Urothelium cell line (cell line): ENCODE measurements at regions not wholly inside any gene's neighbourhood (a gene's known extent, or its start where the extent isn't known, plus 50 kb on each side); places are given as distances from the start of the nearest gene placed in this dataset.

Experiments used
- DNase-seq: peaks from one replicate; pipeline ENCODE4 v3.0.0; 2011; ENCODE audit warnings: low spot score, mixed read lengths
- FAIRE-seq: peaks from 2 replicates; lab custom pipeline; 2011; peaks lifted over from hg19 to GRCh38; lab: Jason Lieb, UNC

DNA sequence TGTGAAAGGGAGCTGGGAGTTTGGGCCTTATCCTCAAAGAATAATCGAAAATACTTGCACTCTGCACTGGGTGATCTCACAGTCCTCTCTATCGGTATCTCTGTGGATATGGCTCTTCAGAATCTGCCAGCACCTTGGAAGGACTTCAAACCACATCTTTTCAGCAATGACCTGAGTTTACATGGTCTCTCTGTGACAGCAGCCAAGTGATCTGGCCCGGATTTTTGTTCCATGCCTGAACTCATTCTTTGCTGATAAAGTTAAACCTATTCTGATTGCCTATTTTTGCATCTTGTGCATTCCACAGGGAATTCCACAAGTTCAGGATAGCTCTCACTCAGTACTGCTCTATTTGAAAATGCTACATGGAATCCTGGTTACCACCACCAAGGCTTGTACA, 98.9 kb downstream of the HDGFL1 start:
- FAIRE-seq (no peak), DNase-seq (no peak)

DNA sequence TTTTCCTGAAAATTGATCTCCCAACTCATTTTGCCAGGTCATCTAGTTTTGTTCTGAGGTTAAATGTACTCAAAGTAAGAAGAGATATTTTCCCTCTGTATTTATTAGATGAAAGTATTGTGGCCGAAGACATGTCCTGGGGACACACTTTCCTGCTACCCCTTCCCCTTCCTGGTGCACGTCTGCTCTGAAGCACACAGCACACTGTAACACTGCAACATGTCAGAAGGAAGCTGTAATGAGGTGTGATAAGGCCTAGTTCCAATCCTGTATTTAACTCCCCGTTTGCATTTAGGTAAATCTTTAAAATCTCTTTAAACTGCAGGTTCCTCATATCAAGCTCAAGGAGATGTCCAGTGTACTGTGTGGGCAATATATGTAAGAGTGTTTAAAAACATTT, 99.4 kb downstream of the HDGFL1 start:
- DNase-seq (no peak), FAIRE-seq (no peak)

DNA sequence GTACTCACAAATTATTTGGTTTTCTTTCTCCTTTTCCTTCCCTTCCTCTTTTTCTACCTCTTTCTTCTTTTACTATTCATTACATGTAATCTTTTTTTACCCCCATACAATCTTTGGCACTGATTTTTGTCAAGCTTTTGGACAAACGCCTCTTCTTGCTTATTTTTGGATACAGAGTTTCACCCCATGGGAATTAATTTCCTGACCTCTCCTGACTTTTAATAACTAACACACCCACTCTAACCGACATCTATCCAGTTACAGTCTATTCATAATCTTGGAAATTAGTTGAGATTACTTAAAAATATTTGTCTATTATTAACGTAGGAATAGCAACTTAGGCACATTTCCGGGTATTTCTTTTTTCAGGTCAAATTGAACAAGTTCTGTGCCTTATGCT, 101.2 kb downstream of the HDGFL1 start:
- no peak for FAIRE-seq
- no peak for DNase-seq

DNA sequence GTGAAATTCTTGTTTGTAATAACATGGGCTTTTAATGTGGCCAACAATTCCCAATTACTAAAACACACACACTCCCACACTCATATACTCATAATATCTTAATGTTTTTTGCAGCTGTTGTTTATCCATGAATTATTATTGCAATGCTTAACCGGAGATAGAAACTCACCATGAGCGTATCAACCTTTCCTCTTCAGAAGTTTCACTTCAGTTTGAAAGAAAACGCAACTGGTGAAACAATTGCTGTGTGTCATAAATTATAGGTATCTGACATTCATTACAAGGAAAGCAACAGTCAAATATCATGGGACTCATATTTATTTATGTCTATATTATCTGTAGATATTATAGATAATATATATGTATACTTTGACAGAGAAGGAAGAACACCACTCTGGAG, 104.1 kb downstream of the HDGFL1 start:
- DNase-seq = no peak
- FAIRE-seq = no peak

DNA sequence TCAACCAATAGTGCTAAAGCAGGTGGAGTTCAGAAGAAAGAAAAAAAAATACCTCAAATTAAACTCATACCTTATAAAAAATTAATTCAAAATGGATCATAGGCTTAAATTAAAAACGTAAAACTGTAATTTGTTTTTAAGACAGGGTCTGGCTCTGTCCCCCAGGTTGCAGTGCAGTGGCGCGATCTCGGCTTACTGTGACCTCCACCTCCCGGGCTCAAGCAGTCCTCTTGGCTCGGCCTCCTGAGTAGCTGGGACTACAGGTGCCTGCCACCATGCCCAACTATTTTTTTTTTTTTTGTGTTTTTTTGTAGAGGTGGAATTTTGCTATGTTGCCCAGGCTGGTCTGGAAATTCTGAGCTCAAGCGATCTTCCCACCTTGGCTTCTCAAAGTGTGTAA, 111.6 kb downstream of the HDGFL1 start:
- FAIRE-seq = no peak
- no peak for DNase-seq

DNA sequence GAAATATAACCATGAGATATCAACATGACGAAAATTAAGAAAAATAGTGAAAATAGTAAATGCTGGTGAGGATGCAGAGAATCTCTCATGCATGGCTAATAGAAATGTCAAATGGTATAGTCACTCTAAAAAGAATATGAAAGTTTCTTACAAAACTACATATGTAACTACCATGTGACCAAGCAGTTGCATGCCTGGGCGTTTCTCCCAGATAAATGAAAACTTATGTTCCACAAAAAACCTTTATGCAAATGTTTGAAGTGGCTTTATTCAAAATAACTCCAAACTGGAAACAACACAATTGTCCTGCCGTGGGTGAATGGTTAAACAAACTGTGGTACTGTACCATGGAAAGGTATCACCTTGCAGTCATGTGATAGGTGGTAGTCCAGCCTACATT, 112.4 kb downstream of the HDGFL1 start:
- FAIRE-seq = no peak
- DNase-seq = no peak

DNA sequence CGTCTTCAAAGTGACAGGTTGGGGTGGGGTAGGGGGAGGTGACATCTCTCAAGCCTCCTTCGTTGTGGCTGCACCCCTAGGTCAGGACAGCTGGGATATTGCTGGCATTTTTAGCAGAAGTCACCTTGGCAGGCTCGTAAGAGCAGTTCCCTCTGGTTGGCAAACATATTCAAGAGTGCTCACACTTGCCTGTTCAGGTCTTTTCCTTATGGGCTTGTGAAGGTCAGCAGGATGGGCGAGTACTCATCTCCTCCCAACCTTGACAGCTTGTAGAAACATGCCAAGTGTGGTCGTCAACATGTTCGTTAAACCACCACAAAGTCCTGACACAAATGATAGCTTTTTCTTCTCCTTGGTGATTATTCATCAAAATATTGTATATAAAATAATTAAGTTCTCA, 113.6 kb downstream of the HDGFL1 start:
- no peak for FAIRE-seq

DNA sequence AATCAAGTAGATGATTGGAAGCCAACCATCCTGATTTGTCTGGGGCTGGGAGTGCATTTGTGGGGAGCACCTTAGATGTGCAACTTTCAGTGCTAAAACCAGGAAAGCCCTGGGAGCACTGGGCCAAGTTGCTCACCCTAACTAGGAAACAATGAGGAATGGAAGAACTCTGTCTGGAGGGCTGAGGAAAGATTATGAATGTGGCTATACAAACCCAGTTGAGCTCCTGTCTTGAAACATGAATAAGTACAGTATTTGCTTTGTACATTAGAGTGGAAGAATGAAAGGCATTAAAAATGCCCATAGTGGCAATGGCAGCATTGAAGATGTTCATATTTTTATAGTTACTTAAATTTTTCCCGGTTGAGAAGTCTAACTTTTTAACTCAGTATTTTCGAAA, 121.1 kb downstream of the HDGFL1 start:
- no peak for DNase-seq
- FAIRE-seq = no peak

More for the DNA sequence above, 113.6 kb downstream of the HDGFL1 start:
- no peak for DNase-seq

DNA sequence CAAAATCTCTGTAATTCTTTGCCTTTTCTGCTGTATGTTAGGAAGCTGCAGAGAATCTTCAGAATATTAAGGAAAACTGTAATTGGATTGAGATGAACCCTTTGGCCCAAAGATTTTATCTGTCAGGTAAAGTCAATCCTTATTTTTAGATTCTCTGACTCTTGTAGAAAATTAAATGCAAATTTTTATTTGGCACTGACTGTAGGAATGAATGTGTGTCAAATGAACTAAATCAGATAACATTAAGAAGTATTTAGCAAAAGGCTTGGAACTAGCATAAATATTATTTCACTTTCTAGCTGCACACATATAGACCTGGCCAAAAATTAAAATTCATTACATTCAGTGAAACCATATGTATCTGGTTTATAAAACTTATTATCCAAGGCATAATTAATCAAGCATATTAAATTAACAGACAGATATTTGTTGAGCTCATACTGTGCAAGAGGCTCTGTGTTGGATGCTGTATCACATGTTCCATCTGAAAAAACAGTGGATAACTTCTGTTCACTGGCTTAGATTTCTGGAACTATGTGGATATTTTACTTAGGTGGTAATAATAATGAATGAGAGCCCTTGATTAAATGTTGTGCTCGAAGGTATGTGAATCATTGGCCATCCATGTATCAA, 124.8 kb downstream of the HDGFL1 start:
- DNase-seq (no peak), FAIRE-seq (no peak)

DNA sequence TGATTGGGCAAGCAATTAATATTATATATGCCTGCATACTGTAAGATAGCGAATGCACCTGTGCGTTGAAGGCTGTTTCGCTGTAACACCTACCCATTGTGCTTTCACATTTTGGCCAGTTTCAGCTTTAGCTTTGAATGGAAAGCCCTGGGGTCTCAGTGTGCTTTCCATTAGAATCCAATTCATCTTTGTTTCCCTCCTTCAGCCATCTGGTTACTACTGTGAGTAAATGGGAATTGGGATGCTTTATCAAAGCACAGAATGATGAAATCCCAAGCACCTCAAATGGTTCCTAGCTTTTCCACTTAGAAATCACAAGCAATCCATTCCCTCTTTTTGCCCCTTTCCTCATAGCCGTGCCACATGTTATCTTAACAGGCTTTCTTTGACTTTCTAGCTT, 127.1 kb downstream of the HDGFL1 start:
- no peak for FAIRE-seq
- no peak for DNase-seq

DNA sequence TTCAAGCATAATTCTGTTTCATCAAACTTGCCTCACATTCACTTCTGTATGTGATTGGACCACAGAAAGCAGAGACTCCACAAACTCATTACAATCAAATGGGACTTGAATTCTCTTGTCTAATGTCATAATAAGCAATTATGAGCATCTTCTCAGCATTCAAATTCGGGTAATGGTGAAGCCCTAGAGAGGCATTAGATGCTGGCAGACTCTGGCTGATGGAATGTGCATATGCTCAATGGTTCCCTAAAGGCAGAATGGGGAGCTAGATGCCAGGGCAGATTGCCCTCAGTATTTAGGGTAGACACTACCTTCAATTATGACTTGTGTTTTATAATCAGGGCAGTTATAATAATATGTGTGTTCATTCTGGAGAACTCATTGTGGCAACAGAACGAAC, 127.9 kb downstream of the HDGFL1 start:
- FAIRE-seq = no peak

DNA sequence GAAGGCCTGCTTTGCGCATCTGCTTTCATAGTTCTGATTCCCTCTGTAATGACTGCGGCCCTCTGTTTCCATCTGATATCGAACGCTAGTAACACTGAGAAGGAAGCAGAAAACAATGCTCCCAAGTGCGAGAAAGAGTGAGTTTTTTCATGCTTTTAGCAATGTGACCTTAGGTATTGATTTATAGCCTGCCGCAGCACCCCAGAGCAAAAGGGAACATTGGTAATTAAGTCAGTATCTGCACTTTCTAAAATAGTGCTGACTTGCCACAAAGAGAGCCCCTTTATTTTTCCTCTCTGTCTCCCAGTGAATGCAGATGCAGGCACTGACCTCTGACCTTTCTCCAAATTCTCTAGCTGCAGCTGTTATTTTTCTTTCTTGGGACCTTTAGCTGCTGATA, 129.8 kb downstream of the HDGFL1 start:
- DNase-seq (no peak), FAIRE-seq (no peak)

More for the DNA sequence above, 127.9 kb downstream of the HDGFL1 start:
- no peak for DNase-seq

DNA sequence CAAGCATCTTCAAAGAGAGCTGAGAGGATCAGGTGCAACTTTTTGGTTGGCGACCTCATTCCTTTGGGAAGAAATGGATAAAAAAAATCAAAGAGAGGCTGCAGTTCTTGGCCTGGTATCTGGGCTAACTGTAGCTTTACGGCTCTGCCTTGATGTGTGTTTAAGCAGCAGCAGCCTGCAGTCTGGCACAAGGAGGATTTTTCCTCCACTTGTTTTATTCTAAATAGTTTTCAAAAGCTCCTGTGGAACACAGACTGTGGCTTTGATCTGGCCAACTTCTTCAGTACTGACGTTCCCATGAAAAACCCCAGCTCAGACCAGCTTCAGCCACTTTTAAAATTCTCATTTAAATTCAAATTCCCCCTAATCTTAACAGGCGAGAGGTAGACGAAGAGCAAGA, 137.3 kb downstream of the HDGFL1 start:
- DNase-seq = no peak
- no peak for FAIRE-seq

DNA sequence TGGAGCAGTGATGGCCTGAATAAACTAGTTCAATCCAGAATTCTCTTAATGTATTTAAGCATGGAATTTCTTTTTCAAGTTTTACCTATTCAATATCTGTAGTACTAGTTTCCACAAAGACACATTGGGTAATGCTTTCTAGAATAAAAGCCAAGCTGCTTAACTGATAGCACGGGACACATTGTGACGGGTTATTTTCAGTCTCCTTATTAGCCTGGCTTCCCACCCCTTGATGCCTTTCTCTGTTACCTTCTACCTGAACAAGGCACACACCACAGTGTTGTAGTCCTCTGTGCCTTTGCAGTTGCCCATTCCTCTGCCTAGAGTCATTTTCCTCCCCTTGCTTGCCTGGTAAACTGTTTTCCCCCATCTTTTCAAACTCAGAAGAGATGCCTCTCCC, 139.1 kb downstream of the HDGFL1 start:
- no peak for FAIRE-seq

DNA sequence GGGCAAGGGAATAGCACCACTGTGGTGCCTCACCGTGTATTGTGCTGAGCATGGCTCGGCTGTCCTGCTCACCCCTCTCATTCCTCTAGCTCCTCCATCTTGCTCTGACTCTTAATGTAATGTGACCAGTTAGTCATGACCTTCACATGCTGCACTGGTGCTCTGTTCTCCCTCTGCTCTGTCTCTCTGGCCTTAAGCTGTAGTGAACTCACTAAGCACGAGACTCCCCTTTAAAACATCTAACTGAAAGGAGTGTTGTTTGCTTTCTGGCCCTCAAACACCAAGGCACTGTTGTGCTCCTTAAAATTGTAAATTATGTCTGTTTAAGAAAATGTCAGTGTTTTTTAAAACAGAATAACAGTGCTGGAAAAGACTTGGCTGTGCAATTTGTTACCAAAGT, 140.4 kb downstream of the HDGFL1 start:
- FAIRE-seq (no peak), DNase-seq (no peak)

More for the DNA sequence above, 139.1 kb downstream of the HDGFL1 start:
- DNase-seq = no peak

DNA sequence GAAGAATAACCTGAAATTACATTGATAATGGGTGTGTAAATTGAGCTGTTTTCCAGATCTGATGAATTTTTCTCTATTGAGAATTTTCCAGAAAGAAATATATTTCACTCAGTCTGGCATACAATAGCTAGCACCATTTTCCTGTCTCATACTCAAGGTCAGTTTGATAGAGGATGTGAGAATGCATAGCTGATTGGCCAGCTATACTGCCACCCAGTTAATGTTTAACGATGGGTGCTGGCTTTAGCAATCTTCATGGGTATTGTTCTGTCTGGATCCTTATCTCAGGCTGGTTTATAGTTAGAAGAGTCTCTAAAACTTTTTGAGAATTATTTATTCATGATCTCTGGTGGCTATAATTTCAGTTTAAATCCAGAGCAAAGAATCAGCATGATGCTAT, 147.4 kb downstream of the HDGFL1 start:
- FAIRE-seq = no peak
- no peak for DNase-seq

DNA sequence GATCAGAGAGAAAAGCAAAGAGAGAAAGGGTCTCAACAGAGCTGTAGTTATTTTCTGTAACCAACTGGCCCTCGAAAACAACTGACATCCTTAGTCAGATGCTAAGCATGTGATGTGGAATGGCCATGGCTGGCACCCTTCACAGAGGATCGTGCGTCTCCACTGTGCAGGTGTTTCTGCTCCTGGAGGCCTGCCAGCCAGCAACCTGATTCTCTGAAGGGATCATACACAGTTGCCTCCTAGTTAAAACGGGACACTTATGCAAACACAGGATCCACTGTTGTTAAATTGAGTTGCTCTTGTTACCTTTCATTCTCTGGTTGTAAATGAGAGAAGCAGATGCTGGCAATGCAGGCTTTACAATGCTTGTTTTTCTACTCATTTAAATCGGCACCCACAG, 148.5 kb downstream of the HDGFL1 start:
- DNase-seq (no peak), FAIRE-seq (no peak)

DNA sequence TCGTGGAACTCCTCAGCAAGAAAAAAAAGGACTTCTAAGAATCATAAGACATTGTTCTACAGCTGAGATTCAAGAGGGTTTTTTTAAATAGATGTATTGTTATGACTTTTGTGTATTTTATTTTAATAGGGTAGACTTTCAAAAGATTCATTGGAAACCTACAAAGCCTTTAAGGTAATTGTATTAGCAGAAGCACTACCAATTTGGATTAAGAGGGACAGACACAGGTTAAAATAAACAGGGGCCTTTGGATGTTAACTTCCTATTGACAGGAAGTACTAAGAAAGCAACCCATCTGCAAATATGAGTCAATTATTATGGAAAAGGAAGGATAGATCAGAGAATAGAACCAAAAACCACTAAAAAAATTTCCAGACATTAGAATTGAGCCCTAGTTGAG, 153.5 kb downstream of the HDGFL1 start:
- FAIRE-seq = no peak
- no peak for DNase-seq

DNA sequence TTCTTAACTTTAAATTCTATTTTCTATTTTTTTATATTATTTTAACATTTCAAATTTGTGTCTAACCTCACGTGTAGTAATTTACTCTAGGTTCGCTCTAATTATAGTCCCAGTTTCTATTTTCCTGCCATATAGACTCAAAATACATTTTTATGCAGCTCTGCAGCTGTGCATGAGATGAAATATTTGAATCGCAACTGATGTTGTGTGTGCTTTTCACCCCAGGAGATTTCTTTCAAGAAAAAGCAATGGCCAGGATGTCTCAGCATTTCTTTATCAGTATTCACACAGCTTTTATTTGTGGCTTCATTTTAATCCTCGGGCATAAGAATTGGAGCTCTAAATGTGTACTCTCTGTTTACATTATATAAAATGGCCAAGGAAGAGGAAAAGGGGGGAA, 157.6 kb downstream of the HDGFL1 start:
- DNase-seq (no peak), FAIRE-seq (no peak)

DNA sequence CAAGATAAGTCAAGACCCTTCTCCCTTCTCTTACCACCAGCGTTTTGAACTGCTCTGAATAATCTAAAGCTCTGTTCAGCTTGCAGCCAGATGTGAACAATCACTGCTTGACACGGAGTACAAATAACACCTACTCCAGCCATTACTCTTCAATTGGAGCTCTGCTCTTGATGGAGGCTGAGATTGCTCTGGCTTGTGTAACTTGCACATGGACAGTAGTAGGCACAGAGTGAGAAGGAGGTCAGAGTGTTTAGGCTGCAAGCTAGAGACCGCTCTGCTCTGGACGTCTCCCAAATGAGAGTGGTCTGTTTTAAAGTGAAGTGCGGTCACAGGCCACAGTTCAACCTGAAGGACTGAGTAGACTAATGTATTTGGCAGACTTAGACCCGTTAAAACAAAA, 158.3 kb downstream of the HDGFL1 start:
- DNase-seq (no peak), FAIRE-seq (no peak)

DNA sequence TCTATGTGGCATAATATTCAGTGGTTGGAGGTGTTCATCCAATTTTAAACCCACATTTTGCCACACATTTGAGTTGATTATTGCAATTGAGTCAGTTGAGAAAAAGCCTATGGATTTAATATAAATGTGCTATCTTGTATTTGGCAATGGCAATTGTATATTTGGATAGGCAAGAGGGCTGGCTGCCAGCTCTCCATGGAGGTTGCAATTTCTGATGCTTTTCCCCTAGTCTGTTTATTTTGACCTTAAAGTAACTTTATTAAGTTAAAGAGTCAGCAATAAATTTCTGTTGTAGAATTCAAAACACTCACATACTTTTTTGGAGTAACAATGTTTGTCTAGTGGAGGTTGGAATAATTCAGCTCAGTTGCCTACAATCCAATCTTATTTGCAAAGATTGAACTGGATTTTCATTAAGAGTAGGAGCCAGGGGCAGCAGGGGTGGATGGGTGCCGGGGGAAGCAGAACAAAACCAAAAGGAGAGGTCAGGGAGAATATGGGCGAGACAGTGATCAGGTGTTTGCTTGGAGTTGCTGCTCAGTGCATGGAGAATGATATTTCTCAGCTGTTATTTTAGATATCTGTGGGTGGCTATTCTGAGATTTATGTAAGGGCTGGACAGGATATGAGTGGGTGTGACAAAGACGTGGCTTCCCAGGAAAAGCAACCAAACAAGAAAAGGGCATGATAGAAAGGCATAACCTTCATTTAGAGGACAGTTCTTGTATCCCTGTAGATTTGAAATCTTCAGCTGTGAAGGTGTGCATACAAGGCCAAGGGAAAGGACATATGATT, 163.0 kb downstream of the HDGFL1 start:
- no peak for FAIRE-seq

DNA sequence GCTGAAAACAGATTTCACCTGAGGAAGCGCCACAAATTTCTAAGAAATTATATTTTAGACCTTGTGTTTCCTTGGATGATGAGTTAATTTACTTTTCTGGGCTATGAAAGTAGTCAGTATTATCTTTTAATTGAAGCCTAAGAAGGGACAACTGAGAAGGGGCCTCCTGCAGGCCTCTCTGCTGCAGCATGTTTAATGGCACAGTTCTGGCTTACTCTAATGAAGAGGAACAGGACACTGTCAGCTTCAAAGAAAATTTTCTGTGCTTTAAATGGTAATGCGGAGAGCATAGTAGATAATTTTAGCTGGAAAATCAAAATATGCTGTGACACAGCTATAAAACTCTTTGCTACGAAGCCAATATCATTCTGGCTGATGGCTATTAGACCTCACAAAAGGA, 167.4 kb downstream of the HDGFL1 start:
- DNase-seq (no peak), FAIRE-seq (no peak)

More for the DNA sequence above, 163.0 kb downstream of the HDGFL1 start:
- DNase-seq = no peak

DNA sequence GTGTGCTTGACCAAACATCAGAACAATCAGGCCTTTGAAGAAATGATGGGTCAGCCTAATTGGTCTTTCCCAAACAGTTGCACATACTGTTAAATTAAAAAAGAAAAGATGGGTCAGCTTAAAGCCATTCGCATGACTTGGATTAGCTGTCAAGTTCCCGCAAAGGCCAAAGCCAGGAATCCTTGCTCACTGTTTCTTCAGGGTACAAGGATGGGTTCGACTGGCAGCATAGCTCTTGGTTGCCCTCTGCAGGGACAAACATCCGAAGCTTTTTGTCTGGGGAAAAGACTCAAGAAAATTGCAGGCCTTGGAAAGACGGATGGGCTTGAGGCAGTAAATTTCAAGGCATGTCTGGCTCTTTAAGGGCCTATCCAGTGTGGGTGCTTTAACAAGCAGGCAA, 168.0 kb downstream of the HDGFL1 start:
- peak; percentile 32 for DNase-seq
- FAIRE-seq = no peak
